HG02970 (cell line): ENCODE measurements at regions not wholly inside any gene's neighbourhood (a gene's known extent, or its start where the extent isn't known, plus 50 kb on each side); places are given as distances from the start of the nearest gene placed in this dataset.
"Not testable (repeated sequence)": the region's sequence is repeated elsewhere in the genome, so short reads cannot be mapped to it uniquely, and the experiment has no call there.

Source experiments
- ATAC-seq: cut with Tn5 transposase; IDR thresholded peaks from one replicate; pipeline ENCODE4 v1.9.1; 2021; ENCODE audit warnings: mild to moderate bottlenecking, moderate library complexity, moderate number of reproducible peaks; ENCODE audit not compliant: unreplicated experiment, low FRiP score

GRCh38 chr21:25281134-25281533 lies 326.1 kb downstream of the MRPL39 start:
- ATAC-seq, result no peak

- ATAC-seq, result no peak
These were observed 327.2 kb downstream of the MRPL39 start for GRCh38 chr21:25280061-25280460.

GRCh38 chr21:25273959-25274358 lies 333.3 kb downstream of the MRPL39 start:
- ATAC-seq, result no peak

GRCh38 chr21:25254491-25255174 lies 352.6 kb downstream of the MRPL39 start:
- no peak for ATAC-seq

GRCh38 chr21:25246546-25246945 lies 360.7 kb downstream of the MRPL39 start:
- no peak for ATAC-seq

GRCh38 chr21:25244735-25245134 lies 362.5 kb downstream of the MRPL39 start:
- ATAC-seq, result no peak

GRCh38 chr21:25243808-25244207 lies 363.5 kb downstream of the MRPL39 start:
- ATAC-seq, result no peak

- no peak for ATAC-seq
These were observed 366.3 kb downstream of the MRPL39 start for GRCh38 chr21:25240974-25241373.

- no peak for ATAC-seq
These were observed 372.2 kb downstream of the MRPL39 start for GRCh38 chr21:25234857-25235801.

GRCh38 chr21:25220954-25221353 lies 386.3 kb downstream of the MRPL39 start:
- ATAC-seq, result no peak

GRCh38 chr21:25220169-25220568 lies 387.1 kb downstream of the MRPL39 start:
- no peak for ATAC-seq

GRCh38 chr21:25215698-25216384 lies 391.4 kb downstream of the MRPL39 start:
- ATAC-seq, result peak; percentile 88

- no peak for ATAC-seq
These were observed 392.6 kb downstream of the MRPL39 start for GRCh38 chr21:25214676-25215075.

- ATAC-seq, result no peak
These were observed 407.3 kb downstream of the MRPL39 start for GRCh38 chr21:25199944-25200343.

GRCh38 chr21:25191141-25191540 lies 416.1 kb downstream of the MRPL39 start:
- peak; percentile 45 for ATAC-seq

- no peak for ATAC-seq
These were observed 417.8 kb downstream of the MRPL39 start for GRCh38 chr21:25189497-25189896.

GRCh38 chr21:25188677-25189079 lies 418.6 kb downstream of the MRPL39 start:
- ATAC-seq, result peak; percentile 74

- no peak for ATAC-seq
These were observed 421.0 kb downstream of the MRPL39 start for GRCh38 chr21:25186273-25186672.

- no peak for ATAC-seq
These were observed 423.7 kb downstream of the MRPL39 start for GRCh38 chr21:25183577-25183976.

- not testable (repeated sequence) for ATAC-seq
These were observed 425.6 kb downstream of the MRPL39 start for GRCh38 chr21:25181690-25182089.

GRCh38 chr21:25179116-25179515 lies 428.2 kb downstream of the MRPL39 start:
- no peak for ATAC-seq
